ENCODE measurements at regions not wholly inside any gene's neighbourhood (a gene's known extent, or its start where the extent isn't known, plus 50 kb on each side); places are given as distances from the start of the nearest gene placed in this dataset.

DNA sequence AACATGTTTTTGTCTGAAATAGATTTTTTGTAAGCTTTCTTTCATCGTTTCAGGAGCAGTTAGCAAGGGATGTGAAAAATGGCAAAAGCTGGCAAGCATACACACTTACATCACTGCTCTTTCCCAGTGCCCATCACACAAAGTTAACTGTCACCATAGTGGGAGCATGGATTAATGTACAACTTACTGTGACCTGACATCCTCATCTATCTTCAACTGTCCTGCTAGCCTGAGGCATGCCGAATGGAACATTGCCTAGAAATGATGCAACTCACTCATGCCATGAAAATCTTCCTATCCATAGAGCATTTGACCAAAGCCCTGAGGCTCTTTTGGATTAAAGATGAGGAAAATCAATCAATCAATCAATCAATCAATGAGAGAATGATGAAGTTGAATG is 491.7 kb upstream of the SLC10A2 start (continued):
- TF ChIP-seq, protein P1, sequence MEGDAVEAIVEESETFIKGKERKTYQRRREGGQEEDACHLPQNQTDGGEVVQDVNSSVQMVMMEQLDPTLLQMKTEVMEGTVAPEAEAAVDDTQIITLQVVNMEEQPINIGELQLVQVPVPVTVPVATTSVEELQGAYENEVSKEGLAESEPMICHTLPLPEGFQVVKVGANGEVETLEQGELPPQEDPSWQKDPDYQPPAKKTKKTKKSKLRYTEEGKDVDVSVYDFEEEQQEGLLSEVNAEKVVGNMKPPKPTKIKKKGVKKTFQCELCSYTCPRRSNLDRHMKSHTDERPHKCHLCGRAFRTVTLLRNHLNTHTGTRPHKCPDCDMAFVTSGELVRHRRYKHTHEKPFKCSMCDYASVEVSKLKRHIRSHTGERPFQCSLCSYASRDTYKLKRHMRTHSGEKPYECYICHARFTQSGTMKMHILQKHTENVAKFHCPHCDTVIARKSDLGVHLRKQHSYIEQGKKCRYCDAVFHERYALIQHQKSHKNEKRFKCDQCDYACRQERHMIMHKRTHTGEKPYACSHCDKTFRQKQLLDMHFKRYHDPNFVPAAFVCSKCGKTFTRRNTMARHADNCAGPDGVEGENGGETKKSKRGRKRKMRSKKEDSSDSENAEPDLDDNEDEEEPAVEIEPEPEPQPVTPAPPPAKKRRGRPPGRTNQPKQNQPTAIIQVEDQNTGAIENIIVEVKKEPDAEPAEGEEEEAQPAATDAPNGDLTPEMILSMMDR (IDR thresholded peaks at IDR 0.05; ENCODE audit: control extremely low read depth in 1 of 3, insufficient read depth in 1 of 3, low read depth in 1 of 3, low read length in 3 of 3): no peak
